GM20000 (cell line): ENCODE measurements at regions not wholly inside any gene's neighbourhood (a gene's known extent, or its start where the extent isn't known, plus 50 kb on each side); places are given as distances from the start of the nearest gene placed in this dataset.

ENCODE experiments used
- DNase-seq: peaks from one replicate; pipeline ENCODE4 v3.0.0; 2012; ENCODE audit warnings: low spot score
- TF ChIP-seq, protein P1 (sequence below): IDR thresholded peaks from 2 replicates; pipeline ENCODE4 v1.5.1; 2012; ENCODE audit warnings: mild to moderate bottlenecking, control low read depth; ENCODE audit errors: extremely low read depth, missing control alignments

DNA sequence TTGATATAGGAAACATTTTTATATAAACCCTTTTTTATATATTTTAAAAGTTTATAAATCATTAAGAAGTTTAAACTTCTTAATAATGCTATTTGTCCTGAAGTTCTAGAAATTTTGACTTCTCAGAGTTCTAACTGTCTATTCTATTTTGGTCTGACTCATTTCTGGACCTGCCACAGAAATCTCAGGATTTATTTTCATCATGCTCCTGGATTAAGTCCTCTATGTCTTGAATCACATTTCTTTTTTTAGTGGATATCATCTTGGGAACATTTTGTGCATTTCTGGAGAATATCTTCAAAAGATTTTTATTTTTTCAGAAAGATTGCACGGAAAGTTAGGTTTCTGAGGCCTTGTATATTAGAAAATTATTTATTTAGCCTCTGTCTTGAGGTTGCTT, 289.1 kb downstream of the NDFIP2 start:
- TF ChIP-seq, protein P1, sequence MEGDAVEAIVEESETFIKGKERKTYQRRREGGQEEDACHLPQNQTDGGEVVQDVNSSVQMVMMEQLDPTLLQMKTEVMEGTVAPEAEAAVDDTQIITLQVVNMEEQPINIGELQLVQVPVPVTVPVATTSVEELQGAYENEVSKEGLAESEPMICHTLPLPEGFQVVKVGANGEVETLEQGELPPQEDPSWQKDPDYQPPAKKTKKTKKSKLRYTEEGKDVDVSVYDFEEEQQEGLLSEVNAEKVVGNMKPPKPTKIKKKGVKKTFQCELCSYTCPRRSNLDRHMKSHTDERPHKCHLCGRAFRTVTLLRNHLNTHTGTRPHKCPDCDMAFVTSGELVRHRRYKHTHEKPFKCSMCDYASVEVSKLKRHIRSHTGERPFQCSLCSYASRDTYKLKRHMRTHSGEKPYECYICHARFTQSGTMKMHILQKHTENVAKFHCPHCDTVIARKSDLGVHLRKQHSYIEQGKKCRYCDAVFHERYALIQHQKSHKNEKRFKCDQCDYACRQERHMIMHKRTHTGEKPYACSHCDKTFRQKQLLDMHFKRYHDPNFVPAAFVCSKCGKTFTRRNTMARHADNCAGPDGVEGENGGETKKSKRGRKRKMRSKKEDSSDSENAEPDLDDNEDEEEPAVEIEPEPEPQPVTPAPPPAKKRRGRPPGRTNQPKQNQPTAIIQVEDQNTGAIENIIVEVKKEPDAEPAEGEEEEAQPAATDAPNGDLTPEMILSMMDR: no peak

DNA sequence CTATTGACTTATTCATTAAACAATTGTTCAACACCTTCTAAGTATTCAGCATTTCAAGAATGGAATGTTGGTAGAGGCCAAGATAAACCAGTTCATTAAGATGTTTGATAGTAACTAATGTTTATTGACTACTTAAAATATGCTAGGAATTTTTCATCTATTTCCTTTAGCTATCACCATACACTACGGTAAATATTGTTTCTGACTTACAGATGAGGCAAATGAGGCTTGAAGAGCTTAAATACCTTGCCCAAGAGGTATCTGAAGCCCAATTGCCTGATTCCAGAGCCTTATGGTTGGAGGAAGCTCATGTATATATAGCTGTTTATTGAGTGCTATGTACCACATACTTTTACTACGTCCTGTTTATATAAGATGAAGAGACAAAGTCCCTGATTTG, 286.2 kb downstream of the NDFIP2 start:
- DNase-seq: no peak
- TF ChIP-seq, protein P1: no peak

More for the DNA sequence above, 289.1 kb downstream of the NDFIP2 start:
- DNase-seq: no peak

DNA sequence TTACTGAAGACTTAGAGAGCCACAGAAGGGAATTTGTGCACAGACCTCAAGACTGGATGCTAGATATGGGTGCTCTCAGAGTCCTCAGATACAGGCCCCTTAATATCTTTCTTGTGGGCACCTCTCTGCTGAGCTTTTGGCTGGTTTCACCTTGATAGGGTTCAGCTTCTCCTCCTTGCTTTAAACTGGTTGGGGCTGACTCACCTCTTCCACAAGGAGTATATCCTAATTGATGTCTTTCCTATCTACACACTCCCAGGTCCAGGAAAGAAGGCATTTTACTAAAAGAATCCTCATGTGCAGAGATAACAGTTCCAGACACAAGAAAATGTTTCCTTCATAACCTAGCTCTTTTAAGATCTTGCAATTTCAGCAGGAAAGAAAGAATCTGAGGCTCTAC, 284.4 kb downstream of the NDFIP2 start:
- DNase-seq: no peak
- TF ChIP-seq, protein P1: no peak

DNA sequence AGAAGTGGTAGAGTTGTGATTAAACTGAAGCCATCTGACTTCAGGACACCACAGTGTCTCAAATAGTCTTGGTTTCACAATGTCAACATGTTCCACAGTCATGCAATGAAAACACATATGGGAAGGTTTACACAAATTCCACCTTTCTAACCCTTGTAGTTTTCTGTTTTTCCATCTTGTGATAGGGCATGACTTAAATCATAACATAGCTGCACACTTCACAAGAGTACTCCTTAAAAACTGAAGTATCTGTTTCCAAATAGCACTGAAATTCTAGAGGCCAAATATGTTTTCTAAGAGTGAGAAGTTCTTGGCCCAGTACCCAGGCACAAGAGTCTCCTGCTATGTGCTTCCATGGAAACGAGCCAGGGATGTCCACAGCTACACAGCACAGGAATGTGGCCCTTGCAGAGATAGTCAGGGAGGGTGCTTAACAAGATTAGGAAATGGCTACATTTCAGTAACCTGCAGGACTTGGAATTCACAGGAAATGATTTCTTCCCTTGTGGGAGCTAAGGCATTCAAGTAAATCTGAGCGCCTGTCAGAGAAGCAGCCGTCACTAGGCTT, 269.1 kb downstream of the NDFIP2 start:
- TF ChIP-seq, protein P1: no peak
- no peak for DNase-seq

DNA sequence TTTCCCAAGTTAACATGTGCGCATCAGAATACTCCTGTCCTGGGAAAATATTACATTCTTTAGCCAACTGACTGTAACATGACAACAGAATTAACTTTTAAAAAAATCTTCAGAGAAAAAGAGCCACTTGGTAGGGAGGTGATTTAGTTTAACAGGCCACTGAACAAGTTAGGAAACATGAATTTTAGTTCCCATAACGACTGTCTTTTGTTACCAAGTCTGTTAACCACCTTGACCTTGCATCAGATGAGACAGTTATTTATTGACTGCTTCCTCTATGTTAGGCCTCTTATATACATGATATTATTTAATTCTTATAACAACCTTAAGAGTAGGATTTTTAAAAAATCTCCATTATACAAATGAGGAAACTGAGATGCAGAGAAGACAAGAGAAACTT, 268.6 kb downstream of the NDFIP2 start:
- no peak for DNase-seq
- TF ChIP-seq, protein P1: no peak

DNA sequence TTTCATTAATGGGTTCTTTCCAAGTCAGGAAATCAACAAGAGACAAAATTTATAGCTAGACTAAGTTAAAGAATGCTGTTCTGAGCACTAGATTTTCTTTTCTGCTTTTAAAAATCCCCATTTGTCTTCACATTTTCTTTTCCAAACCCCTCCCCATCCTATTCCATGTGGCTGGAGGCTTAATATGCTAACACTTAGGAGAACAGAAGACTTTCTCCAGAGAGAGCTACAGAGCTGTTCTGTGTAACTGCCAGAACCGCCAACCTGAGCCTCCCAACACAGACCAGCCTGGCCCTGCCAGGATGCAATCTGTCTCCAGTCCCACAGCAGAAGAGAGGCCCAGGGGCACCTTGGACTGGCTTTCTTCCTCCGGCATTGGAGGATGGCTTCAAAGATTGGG, 264.1 kb downstream of the NDFIP2 start:
- no peak for DNase-seq
- TF ChIP-seq, protein P1: no peak

DNA sequence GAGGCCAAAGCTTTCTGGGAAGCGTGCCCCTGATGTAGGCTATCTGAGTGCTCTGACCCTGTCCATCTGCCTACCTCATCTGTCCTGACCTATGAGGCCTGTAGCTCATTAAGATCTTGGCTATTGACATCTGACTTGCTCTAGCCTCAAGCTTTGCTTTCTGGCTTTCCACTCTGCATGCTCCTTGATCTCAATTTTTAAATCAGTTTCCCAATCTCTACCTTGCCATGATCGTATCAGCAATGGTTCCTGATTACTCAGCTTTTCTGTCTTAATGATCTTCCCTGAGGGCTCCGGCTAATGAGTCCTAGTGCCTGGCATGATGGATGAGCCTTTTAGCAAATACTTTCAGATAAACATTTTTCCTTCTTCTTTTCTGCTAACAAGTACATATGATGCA, 262.0 kb downstream of the NDFIP2 start:
- TF ChIP-seq, protein P1: no peak
- no peak for DNase-seq

DNA sequence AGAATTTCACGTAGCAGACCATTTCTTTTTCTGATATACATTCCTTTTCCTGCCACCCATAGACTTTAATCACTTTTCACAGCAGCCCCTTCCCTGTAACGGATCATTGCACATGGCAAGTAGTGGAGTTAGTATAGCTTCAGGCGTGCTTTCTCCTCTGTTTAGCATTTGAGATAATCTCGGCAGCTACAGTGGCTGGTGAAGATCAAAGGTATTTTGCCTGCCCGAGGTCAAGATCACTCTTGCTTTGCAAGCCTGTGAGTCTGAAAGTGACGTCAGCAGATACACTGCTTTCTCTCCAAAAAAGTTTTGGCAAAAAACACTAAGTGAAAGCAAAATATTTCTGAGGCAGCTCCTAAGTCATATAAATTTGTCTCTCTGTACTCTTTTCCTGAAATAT, 260.0 kb downstream of the NDFIP2 start:
- DNase-seq: no peak
- TF ChIP-seq, protein P1: no peak
